ENCODE measurements at regions not wholly inside any gene's neighbourhood (a gene's known extent, or its start where the extent isn't known, plus 50 kb on each side); places are given as distances from the start of the nearest gene placed in this dataset.

GRCh38 chr21:27673581-27673980, 706.7 kb upstream of the ADAMTS5 start:
- Histone ChIP-seq H2AFZ (ENCODE audit: low read depth, low read length) (no peak overlapping the region), H4K20me1 (ENCODE audit: insufficient read depth, low read length) (no peaks in the 10 kb centered on the region), H3K9me3 (ENCODE audit: insufficient read depth, low read depth, low read length) (peaks cover 3% of the 10 kb centered on the region), H3K79me2 (ENCODE audit: insufficient read depth, low read length) (no peaks in the 10 kb centered on the region), H3K27me3 (ENCODE audit: insufficient read depth, low read length) (no peaks in the 10 kb centered on the region), H3K4me2 (ENCODE audit: low read length) (no peak overlapping the region), H3K9ac (ENCODE audit: low read length) (no peak overlapping the region), H3K4me3 (ENCODE audit: insufficient read depth, low read depth, low read length) (no peak overlapping the region), H3K4me1 (ENCODE audit: insufficient read depth, low read length) (no peaks in the 10 kb centered on the region), H3K36me3 (ENCODE audit: insufficient read depth, low read length) (no peaks in the 10 kb centered on the region), H3K27ac (ENCODE audit: low read depth, low read length) (peak overlapping the region; percentile 28)
- no peak overlapping the region for H3K27ac Mint-ChIP-seq (ENCODE audit: unreplicated experiment)
- H3K4me1 Mint-ChIP-seq (ENCODE audit: low read depth, unreplicated experiment), result peaks cover 5% of the 10 kb centered on the region
- no peaks in the 10 kb centered on the region for H3K9me3 Mint-ChIP-seq (ENCODE audit: unreplicated experiment)
- no peaks in the 10 kb centered on the region for H3K27me3 Mint-ChIP-seq (ENCODE audit: low read depth, unreplicated experiment)
- no peaks in the 10 kb centered on the region for H3K36me3 Mint-ChIP-seq (ENCODE audit: low read depth, unreplicated experiment)
- FAIRE-seq (no peak), DNase-seq (ENCODE audit: low read depth) (no peak)
- TF ChIP-seq EZH2 (IDR thresholded peaks at IDR 0.05; ENCODE audit: insufficient read depth, low read length) (no peak), CTCF (IDR thresholded peaks at IDR 0.05; ENCODE audit: insufficient read depth, low read depth, low read length) (no peak)
- H3K4me3 Mint-ChIP-seq (ENCODE audit: unreplicated experiment), result no peak overlapping the region

GRCh38 chr21:27671207-27671606, 704.3 kb upstream of the ADAMTS5 start:
- H3K4me2 ChIP-seq (ENCODE audit: low read length), result no peak overlapping the region
- no peak for FAIRE-seq
- peaks cover 5% of the 10 kb centered on the region for H3K4me1 Mint-ChIP-seq (ENCODE audit: low read depth, unreplicated experiment)

More at GRCh38 chr21:27671207-27671606, 704.3 kb upstream of the ADAMTS5 start:
- H3K9ac ChIP-seq (ENCODE audit: low read length), result no peak overlapping the region
- H4K20me1 ChIP-seq (ENCODE audit: insufficient read depth, low read length), result no peaks in the 10 kb centered on the region
- Mint-ChIP-seq H3K36me3 (ENCODE audit: low read depth, unreplicated experiment) (no peaks in the 10 kb centered on the region), H3K9me3 (ENCODE audit: unreplicated experiment) (no peaks in the 10 kb centered on the region), H3K27ac (ENCODE audit: unreplicated experiment) (no peak overlapping the region), H3K4me3 (ENCODE audit: unreplicated experiment) (no peak overlapping the region), H3K27me3 (ENCODE audit: low read depth, unreplicated experiment) (no peaks in the 10 kb centered on the region)
- peaks cover 3% of the 10 kb centered on the region for H3K9me3 ChIP-seq (ENCODE audit: insufficient read depth, low read depth, low read length)
- H3K27ac ChIP-seq (ENCODE audit: low read depth, low read length), result no peak overlapping the region
- no peaks in the 10 kb centered on the region for H3K4me1 ChIP-seq (ENCODE audit: insufficient read depth, low read length)
- no peak overlapping the region for H2AFZ ChIP-seq (ENCODE audit: low read depth, low read length)
- no peaks in the 10 kb centered on the region for H3K79me2 ChIP-seq (ENCODE audit: insufficient read depth, low read length)
- no peak for TF ChIP-seq EZH2 (IDR thresholded peaks at IDR 0.05; ENCODE audit: insufficient read depth, low read length)
- TF ChIP-seq CTCF (IDR thresholded peaks at IDR 0.05; ENCODE audit: insufficient read depth, low read depth, low read length), result no peak
- no peaks in the 10 kb centered on the region for H3K36me3 ChIP-seq (ENCODE audit: insufficient read depth, low read length)
- H3K4me3 ChIP-seq (ENCODE audit: insufficient read depth, low read depth, low read length), result no peak overlapping the region
- no peak for DNase-seq (ENCODE audit: low read depth)
- no peaks in the 10 kb centered on the region for H3K27me3 ChIP-seq (ENCODE audit: insufficient read depth, low read length)
